ENCODE measurements at regions not wholly inside any gene's neighbourhood (a gene's known extent, or its start where the extent isn't known, plus 50 kb on each side); places are given as distances from the start of the nearest gene placed in this dataset.

GRCh38 chr2:125681576-125681975 is 974.4 kb upstream of the GYPC start:
- Histone ChIP-seq H3K36me3 (no peaks in the 10 kb centered on the region), H3K27me3 (no peaks in the 10 kb centered on the region), H3K4me3 (replicated peaks in 1 of 3) (no peak overlapping the region), H3K27ac (no peak overlapping the region), H3K9me3 (no peaks in the 10 kb centered on the region), H3K4me1 (no peaks in the 10 kb centered on the region)
- no peak for TF ChIP-seq CTCF (IDR thresholded peaks at IDR 0.05)
- no peak for DNase-seq
- WGBS, 2 donors, result 81 to 86% methylated on average over 1 of the region's 1 CpG
- intact Hi-C loops (cut with DNase I), result no loop called here

GRCh38 chr2:125681976-125682805 is 973.8 kb upstream of the GYPC start:
- Histone ChIP-seq H3K27me3 (no peaks in the 10 kb centered on the region), H3K36me3 (no peaks in the 10 kb centered on the region), H3K4me3 (replicated peaks in 1 of 3) (no peak overlapping the region), H3K9me3 (no peaks in the 10 kb centered on the region), H3K27ac (no peak overlapping the region), H3K4me1 (no peaks in the 10 kb centered on the region)
- TF ChIP-seq CTCF (IDR thresholded peaks at IDR 0.05) (no peak), POLR2A (IDR thresholded peaks at IDR 0.05) (no peak)
- intact Hi-C loops (cut with DNase I), result no loop called here
- 84 to 87% methylated on average over 3 of the region's 3 CpGs for WGBS, 2 donors
- DNase-seq, result no peak

GRCh38 chr2:125684256-125684655 is 971.7 kb upstream of the GYPC start:
- Histone ChIP-seq H3K27me3 (no peaks in the 10 kb centered on the region), H3K4me1 (no peaks in the 10 kb centered on the region), H3K4me3 (replicated peaks in 1 of 3) (no peak overlapping the region), H3K36me3 (no peaks in the 10 kb centered on the region), H3K9me3 (no peaks in the 10 kb centered on the region), H3K27ac (no peak overlapping the region)
- intact Hi-C loops (cut with DNase I), result no loop called here
- no peak for DNase-seq
- WGBS, 2 donors, result 87 to 88% methylated on average over 2 of the region's 2 CpGs
- TF ChIP-seq CTCF (IDR thresholded peaks at IDR 0.05) (no peak), POLR2A (IDR thresholded peaks at IDR 0.05) (no peak)

GRCh38 chr2:125684932-125685331 is 971.0 kb upstream of the GYPC start:
- no peaks in the 10 kb centered on the region for H3K36me3 ChIP-seq
- no peak for DNase-seq
- no peaks in the 10 kb centered on the region for H3K4me1 ChIP-seq
- no peak overlapping the region for H3K27ac ChIP-seq
- H3K27me3 ChIP-seq, result no peaks in the 10 kb centered on the region
- no peak overlapping the region for H3K4me3 ChIP-seq (replicated peaks in 1 of 3)
- WGBS, 2 donors, result 78 to 80% methylated on average over 2 of the region's 2 CpGs
- H3K9me3 ChIP-seq, result no peaks in the 10 kb centered on the region
- intact Hi-C loops (cut with DNase I), result no loop called here
- TF ChIP-seq POLR2A (IDR thresholded peaks at IDR 0.05) (no peak), CTCF (IDR thresholded peaks at IDR 0.05) (no peak)

GRCh38 chr2:125696560-125696959 is 959.4 kb upstream of the GYPC start:
- intact Hi-C loops (cut with DNase I), result no loop called here

More at GRCh38 chr2:125696560-125696959, 959.4 kb upstream of the GYPC start:
- Histone ChIP-seq H3K27me3 (no peaks in the 10 kb centered on the region), H3K4me3 (replicated peaks in 1 of 3) (no peak overlapping the region), H3K9me3 (no peaks in the 10 kb centered on the region), H3K36me3 (no peaks in the 10 kb centered on the region), H3K4me1 (no peaks in the 10 kb centered on the region), H3K27ac (no peak overlapping the region)
- 70 to 76% methylated on average over 2 of the region's 2 CpGs for WGBS, 2 donors
- TF ChIP-seq CTCF (IDR thresholded peaks at IDR 0.05) (no peak), POLR2A (IDR thresholded peaks at IDR 0.05) (no peak)
- no peak for DNase-seq
